Activated T-cell treated with anti-CD3 and anti-CD28 coated beads, Interleukin-2, amount 50 U/mL, for 24 hours (primary cell): ENCODE measurements at regions not wholly inside any gene's neighbourhood (a gene's known extent, or its start where the extent isn't known, plus 50 kb on each side); places are given as distances from the start of the nearest gene placed in this dataset.

Experiments used
- DNase-seq: peaks from one replicate; pipeline ENCODE4 v3.0.0-alpha.2; 2020
- H3K27ac Mint-ChIP-seq: 2 replicates; pipeline ENCODE4 v1.8.0; 2020; ENCODE audit warnings: mild to moderate bottlenecking, mixed read lengths
- H3K27me3 Mint-ChIP-seq: 2 replicates; pipeline ENCODE4 v1.8.0; 2020; ENCODE audit warnings: mixed read lengths
- H3K36me3 Mint-ChIP-seq: 2 replicates; pipeline ENCODE4 v1.8.0; 2020; ENCODE audit warnings: low read depth, mixed read lengths
- H3K4me1 Mint-ChIP-seq: 2 replicates; pipeline ENCODE4 v1.8.0; 2020; ENCODE audit warnings: low read depth, mixed read lengths
- H3K4me3 Mint-ChIP-seq: 2 replicates; pipeline ENCODE4 v1.8.0; 2020; ENCODE audit warnings: mild to moderate bottlenecking, moderate library complexity, mixed read lengths
- H3K9me3 Mint-ChIP-seq: 2 replicates; pipeline ENCODE4 v1.8.0; 2020; ENCODE audit warnings: mixed read lengths

- no peaks in the 10 kb centered on the region for H3K36me3 Mint-ChIP-seq
Measured at GRCh38 chr15:45914425-45914824, 279.6 kb downstream of the SQOR start.

DNA sequence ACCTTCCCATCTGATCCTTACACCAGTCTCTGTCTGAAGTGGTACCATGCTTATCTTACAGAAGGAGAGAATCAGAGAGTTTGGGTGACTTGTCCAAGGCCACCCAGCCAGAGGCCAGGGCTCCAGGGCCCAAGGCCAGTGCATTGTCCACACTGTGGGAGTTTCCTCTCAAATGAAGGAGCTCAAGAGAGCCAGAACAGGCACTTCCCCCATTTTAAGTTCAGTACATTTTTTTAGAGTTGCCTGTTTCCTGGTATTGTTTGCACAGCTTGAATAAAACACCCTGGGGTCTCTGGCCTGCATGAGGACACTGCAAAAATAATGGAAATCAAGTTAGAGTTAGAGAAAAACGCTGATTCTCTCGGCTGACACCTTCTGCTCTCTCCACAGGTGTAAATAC is 284.0 kb downstream of the SQOR start:
- H3K36me3 Mint-ChIP-seq: no peaks in the 10 kb centered on the region
- H3K27ac Mint-ChIP-seq: no peak overlapping the region
- no peaks in the 10 kb centered on the region for H3K9me3 Mint-ChIP-seq
- H3K4me3 Mint-ChIP-seq: no peak overlapping the region
- no peaks in the 10 kb centered on the region for H3K4me1 Mint-ChIP-seq
- H3K27me3 Mint-ChIP-seq: no peaks in the 10 kb centered on the region
- no peak for DNase-seq

More at GRCh38 chr15:45914425-45914824, 279.6 kb downstream of the SQOR start:
- H3K4me1 Mint-ChIP-seq: no peaks in the 10 kb centered on the region
- DNase-seq: no peak
- peaks cover 1% of the 10 kb centered on the region for H3K9me3 Mint-ChIP-seq
- no peak overlapping the region for H3K4me3 Mint-ChIP-seq
- H3K27ac Mint-ChIP-seq: no peak overlapping the region
- no peaks in the 10 kb centered on the region for H3K27me3 Mint-ChIP-seq

- no peaks in the 10 kb centered on the region for H3K4me1 Mint-ChIP-seq
- H3K4me3 Mint-ChIP-seq: no peak overlapping the region
- H3K36me3 Mint-ChIP-seq: no peaks in the 10 kb centered on the region
- H3K27me3 Mint-ChIP-seq: no peaks in the 10 kb centered on the region
- no peaks in the 10 kb centered on the region for H3K9me3 Mint-ChIP-seq
- DNase-seq: no peak
- H3K27ac Mint-ChIP-seq: no peak overlapping the region
Measured at GRCh38 chr15:45919806-45920205, 285.0 kb downstream of the SQOR start.

DNA sequence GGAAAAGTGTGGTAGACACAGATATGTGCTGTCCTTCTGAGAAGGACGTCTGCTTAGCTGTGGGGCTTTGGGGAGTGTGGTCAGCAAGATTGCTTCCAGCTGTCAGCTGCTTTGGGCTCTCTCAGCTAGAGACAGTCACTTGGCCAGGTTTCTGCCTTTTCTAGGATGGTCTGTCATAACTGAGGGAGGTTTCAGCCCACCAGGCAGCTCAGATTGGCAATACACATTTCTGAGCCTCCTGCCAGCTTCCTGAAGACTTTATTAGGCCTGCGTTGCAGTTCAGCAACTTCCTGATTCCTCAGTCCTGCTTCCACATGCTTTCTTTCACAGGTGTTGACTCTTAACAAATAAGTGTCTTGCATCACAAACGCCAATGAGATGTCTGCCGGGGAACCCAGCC is 286.5 kb downstream of the SQOR start:
- Mint-ChIP-seq H3K9me3 (no peaks in the 10 kb centered on the region), H3K27ac (no peak overlapping the region), H3K36me3 (no peaks in the 10 kb centered on the region), H3K4me3 (no peak overlapping the region), H3K27me3 (no peaks in the 10 kb centered on the region), H3K4me1 (no peaks in the 10 kb centered on the region)
- DNase-seq: no peak

DNA sequence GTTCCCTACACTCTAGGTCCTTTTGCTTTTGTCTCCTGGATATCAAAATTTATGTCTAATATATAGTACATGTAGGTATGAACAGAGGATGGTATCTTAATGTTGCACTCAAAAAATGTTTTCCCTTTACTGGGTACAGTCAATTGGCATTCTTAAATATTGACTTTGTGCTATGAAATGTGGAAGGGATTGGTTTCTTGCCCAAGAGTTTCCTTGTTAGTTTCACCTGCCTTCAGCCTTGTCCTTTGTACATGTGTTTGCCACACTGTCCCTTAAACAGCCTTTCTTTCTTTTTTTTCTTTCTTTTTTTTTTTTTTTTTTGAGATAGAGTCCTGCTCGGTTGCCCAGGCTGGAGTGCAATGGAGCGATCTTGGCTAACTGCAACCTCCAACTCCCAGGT is 287.1 kb downstream of the SQOR start:
- no peak for DNase-seq
- Mint-ChIP-seq H3K36me3 (no peaks in the 10 kb centered on the region), H3K27ac (no peak overlapping the region), H3K9me3 (no peaks in the 10 kb centered on the region), H3K27me3 (no peaks in the 10 kb centered on the region), H3K4me3 (no peak overlapping the region), H3K4me1 (no peaks in the 10 kb centered on the region)

DNA sequence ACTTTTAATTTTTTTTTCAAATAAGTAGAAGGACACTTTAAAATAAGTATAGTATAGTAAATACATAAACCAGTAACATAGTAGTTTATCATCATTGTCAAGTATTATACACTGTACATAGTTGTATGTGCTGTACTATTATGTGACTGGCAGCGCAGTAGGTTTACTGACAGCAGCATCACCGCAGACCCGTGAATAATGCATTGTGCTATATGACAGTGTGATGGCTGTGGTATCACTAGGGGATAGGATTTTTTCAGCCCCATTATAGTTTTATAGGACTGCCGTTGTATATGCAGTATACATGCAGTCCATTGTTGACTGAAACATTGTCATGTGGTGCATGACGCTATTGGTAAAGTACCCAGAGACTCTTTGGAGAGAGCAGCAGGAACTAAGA is 306.5 kb downstream of the SQOR start:
- H3K4me1 Mint-ChIP-seq: no peaks in the 10 kb centered on the region
- H3K27ac Mint-ChIP-seq: no peak overlapping the region
- H3K9me3 Mint-ChIP-seq: no peaks in the 10 kb centered on the region
- H3K27me3 Mint-ChIP-seq: peaks cover 2% of the 10 kb centered on the region
- H3K4me3 Mint-ChIP-seq: no peak overlapping the region
- DNase-seq: no peak
- H3K36me3 Mint-ChIP-seq: no peaks in the 10 kb centered on the region

GRCh38 chr15:45943240-45943639 is 308.4 kb downstream of the SQOR start:
- Mint-ChIP-seq H3K27ac (no peak overlapping the region), H3K27me3 (peaks cover 2% of the 10 kb centered on the region), H3K9me3 (no peaks in the 10 kb centered on the region), H3K4me3 (no peak overlapping the region), H3K4me1 (no peaks in the 10 kb centered on the region), H3K36me3 (no peaks in the 10 kb centered on the region)
- DNase-seq: no peak

DNA sequence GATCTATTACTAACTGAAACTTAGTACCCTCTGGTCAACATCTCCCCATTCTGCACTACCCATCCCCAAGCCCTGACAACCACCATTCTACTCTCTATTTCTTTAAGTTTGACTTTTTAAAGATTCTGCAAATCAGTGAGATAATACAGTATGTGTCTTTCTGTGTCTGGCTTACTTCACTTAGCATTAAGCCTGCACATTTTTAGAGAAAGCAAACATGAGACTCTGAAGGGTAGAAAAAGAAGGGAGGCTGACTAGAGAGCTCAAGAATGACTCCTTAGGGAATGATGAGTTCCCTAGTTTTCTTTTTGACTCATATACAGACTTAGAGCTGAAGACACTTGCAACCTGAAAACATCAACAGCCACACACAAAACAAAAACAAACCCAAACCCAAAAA is 311.3 kb downstream of the SQOR start:
- no peaks in the 10 kb centered on the region for H3K36me3 Mint-ChIP-seq
- peaks cover 2% of the 10 kb centered on the region for H3K27me3 Mint-ChIP-seq
- peaks cover 2% of the 10 kb centered on the region for H3K9me3 Mint-ChIP-seq
- no peak overlapping the region for H3K4me3 Mint-ChIP-seq
- no peak overlapping the region for H3K27ac Mint-ChIP-seq
- no peak for DNase-seq
- no peaks in the 10 kb centered on the region for H3K4me1 Mint-ChIP-seq

GRCh38 chr15:45948181-45948621 is 313.4 kb downstream of the SQOR start:
- H3K4me1 Mint-ChIP-seq: no peaks in the 10 kb centered on the region
- H3K36me3 Mint-ChIP-seq: no peaks in the 10 kb centered on the region
- DNase-seq: no peak
- H3K27me3 Mint-ChIP-seq: peaks cover 2% of the 10 kb centered on the region
- H3K9me3 Mint-ChIP-seq: peaks cover 3% of the 10 kb centered on the region
- no peak overlapping the region for H3K27ac Mint-ChIP-seq
- H3K4me3 Mint-ChIP-seq: no peak overlapping the region

GRCh38 chr15:45958924-45959323 is 324.1 kb downstream of the SQOR start:
- no peaks in the 10 kb centered on the region for H3K4me1 Mint-ChIP-seq
- no peaks in the 10 kb centered on the region for H3K36me3 Mint-ChIP-seq
- H3K9me3 Mint-ChIP-seq: peaks cover 7% of the 10 kb centered on the region
- no peak overlapping the region for H3K27ac Mint-ChIP-seq
- no peaks in the 10 kb centered on the region for H3K27me3 Mint-ChIP-seq
- DNase-seq: no peak
- no peak overlapping the region for H3K4me3 Mint-ChIP-seq

DNA sequence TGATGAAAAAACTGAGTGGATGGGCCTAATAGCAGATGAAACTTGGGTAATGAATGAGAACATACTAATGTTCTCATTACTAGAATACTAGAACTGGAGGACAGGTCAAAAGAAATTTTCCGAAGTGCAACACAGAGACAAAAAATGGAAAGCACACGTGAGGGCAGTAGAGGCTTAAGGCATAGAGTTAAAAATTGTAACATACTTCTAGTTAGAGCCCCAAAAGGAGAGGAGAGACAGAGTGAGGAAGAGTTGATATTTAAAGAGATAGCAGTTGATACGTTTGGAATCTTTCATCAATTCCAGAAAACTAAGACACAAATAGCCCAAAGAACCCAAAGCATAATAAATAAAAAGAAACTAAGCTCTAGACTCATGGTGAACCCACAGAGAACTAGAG is 327.9 kb downstream of the SQOR start:
- Mint-ChIP-seq H3K27ac (no peak overlapping the region), H3K27me3 (no peaks in the 10 kb centered on the region), H3K9me3 (peaks cover 7% of the 10 kb centered on the region)

DNA sequence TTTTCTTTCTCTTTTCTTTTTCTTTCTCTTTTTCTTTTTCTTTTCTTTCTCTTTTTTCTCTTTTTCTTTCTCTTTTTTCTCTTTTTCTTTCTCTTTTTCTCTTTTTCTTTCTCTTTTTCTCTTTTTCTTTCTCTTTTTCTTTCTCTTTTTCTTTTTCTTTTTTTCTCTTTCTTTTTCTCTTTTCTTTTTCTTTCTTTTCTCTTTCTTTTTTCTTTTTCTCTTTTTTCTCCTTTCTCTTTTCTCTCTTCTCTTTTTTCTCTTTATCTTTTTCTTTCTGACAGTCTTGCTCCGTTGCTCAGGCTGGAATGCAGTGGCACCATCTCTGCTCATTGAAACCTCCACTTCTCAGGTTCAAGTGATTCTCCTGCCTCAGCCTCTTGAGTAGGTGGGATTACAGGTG is 335.7 kb downstream of the SQOR start:
- Mint-ChIP-seq H3K4me3 (no peak overlapping the region), H3K4me1 (no peaks in the 10 kb centered on the region), H3K27me3 (no peaks in the 10 kb centered on the region), H3K9me3 (peaks cover 3% of the 10 kb centered on the region), H3K27ac (no peak overlapping the region), H3K36me3 (no peaks in the 10 kb centered on the region)
- DNase-seq: no peak

More for the DNA sequence above, 327.9 kb downstream of the SQOR start:
- Mint-ChIP-seq H3K4me3 (no peak overlapping the region), H3K36me3 (no peaks in the 10 kb centered on the region), H3K4me1 (no peaks in the 10 kb centered on the region)
- no peak for DNase-seq

DNA sequence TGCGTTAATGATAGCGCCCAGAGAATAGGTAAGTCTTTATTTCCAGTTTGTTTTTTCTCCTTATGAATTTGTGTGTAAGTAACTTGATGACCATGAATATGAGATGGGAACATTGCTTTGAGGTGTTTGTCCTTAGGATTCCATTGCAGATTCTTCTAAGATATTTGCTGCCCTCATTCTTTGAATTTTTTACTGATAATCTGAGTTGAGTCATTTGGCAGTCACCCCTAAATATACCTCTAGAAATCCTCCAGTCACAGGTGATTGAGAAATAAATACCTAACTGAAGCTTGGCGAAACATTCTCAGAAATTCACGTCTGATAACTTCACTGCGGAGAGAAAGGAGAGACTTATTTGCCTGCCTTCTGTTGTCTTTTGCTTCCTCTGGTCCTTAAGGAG is 345.5 kb downstream of the SQOR start:
- no peaks in the 10 kb centered on the region for H3K27me3 Mint-ChIP-seq
- H3K4me3 Mint-ChIP-seq: no peak overlapping the region
- peaks cover 8% of the 10 kb centered on the region for H3K9me3 Mint-ChIP-seq
- DNase-seq: no peak
- no peaks in the 10 kb centered on the region for H3K4me1 Mint-ChIP-seq
- no peak overlapping the region for H3K27ac Mint-ChIP-seq
- no peaks in the 10 kb centered on the region for H3K36me3 Mint-ChIP-seq

- H3K36me3 Mint-ChIP-seq: no peaks in the 10 kb centered on the region
- no peaks in the 10 kb centered on the region for H3K4me1 Mint-ChIP-seq
- no peak for DNase-seq
- no peaks in the 10 kb centered on the region for H3K27me3 Mint-ChIP-seq
- H3K9me3 Mint-ChIP-seq: peaks cover 10% of the 10 kb centered on the region
- H3K27ac Mint-ChIP-seq: no peak overlapping the region
- no peak overlapping the region for H3K4me3 Mint-ChIP-seq
Measured at GRCh38 chr15:45981625-45982024, 346.8 kb downstream of the SQOR start.

- Mint-ChIP-seq H3K4me1 (no peaks in the 10 kb centered on the region), H3K9me3 (peaks cover 11% of the 10 kb centered on the region), H3K27me3 (no peaks in the 10 kb centered on the region), H3K4me3 (no peak overlapping the region), H3K27ac (no peak overlapping the region), H3K36me3 (no peaks in the 10 kb centered on the region)
- no peak for DNase-seq
Measured at GRCh38 chr15:45991863-45992262, 357.0 kb downstream of the SQOR start.

DNA sequence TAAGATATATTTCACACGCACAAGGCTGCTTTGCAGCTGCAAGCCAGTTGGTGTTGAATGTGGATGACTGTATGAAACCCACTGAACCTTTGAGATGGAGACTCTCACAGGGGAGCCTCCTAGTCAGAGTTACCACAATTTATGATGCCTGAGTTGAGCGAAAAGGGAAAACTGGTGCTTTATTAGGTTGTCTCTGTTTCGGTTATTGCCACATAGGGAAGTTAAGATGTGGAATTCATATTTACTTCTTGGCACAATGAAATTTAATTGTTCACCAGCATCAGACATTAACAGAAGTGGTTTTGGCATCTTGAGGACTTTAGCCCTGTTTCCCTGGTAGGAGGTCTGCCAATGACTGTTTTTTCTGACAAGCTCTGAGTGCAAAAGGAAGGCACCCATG is 358.2 kb downstream of the SQOR start:
- Mint-ChIP-seq H3K27me3 (no peaks in the 10 kb centered on the region), H3K4me3 (no peak overlapping the region), H3K4me1 (no peaks in the 10 kb centered on the region), H3K36me3 (no peaks in the 10 kb centered on the region), H3K27ac (no peak overlapping the region), H3K9me3 (peaks cover 9% of the 10 kb centered on the region)
- DNase-seq: no peak
